GM23248 (cell line): ENCODE measurements at regions not wholly inside any gene's neighbourhood (a gene's known extent, or its start where the extent isn't known, plus 50 kb on each side); places are given as distances from the start of the nearest gene placed in this dataset.

Experiments
- EZH2 ChIP-seq: fragments of 200-600 bp; sonication (generic); IDR thresholded peaks from 2 replicates; pipeline ENCODE4 v1.6.1; 2018; ENCODE audit warnings: antibody characterized with exemption, mild to moderate bottlenecking; ENCODE audit not compliant: insufficient read depth, poor library complexity, severe bottlenecking
- EZH2phosphoT487 ChIP-seq: fragments of 200-600 bp; sonication (generic); IDR thresholded peaks from 2 replicates; pipeline ENCODE4 v1.6.1; 2018; ENCODE audit warnings: antibody characterized with exemption, moderate library complexity, mild to moderate bottlenecking, low read depth; ENCODE audit not compliant: insufficient read depth

- TF ChIP-seq EZH2phosphoT487: no peak
- no peak for TF ChIP-seq EZH2
Measured at GRCh38 chr20:6613280-6613861, 154.1 kb upstream of the BMP2 start.
